ENCODE measurements at regions not wholly inside any gene's neighbourhood (a gene's known extent, or its start where the extent isn't known, plus 50 kb on each side); places are given as distances from the start of the nearest gene placed in this dataset.

GRCh38 chr2:184114439-184114838, 483.9 kb upstream of the ZNF804A start:
- no peaks in the 10 kb centered on the region for H3K36me3 ChIP-seq (ENCODE audit: control insufficient read depth in 2 of 2, extremely low read depth in 1 of 2, insufficient read depth in 2 of 2, low read length in 2 of 2)
- dilution Hi-C loops (cut with MboI; ENCODE audit: extremely low pct_ligation_motif_present, low sequenced_read_pairs), result no loop called here
- no peak overlapping the region for H3K4me3 ChIP-seq (ENCODE audit: control insufficient read depth in 2 of 3, extremely low read depth in 1 of 3, insufficient read depth in 2 of 3, low read depth in 1 of 3, low read length in 3 of 3)
- no peak overlapping the region for H3K27ac ChIP-seq (ENCODE audit: control insufficient read depth, insufficient read depth, low read length)
- H4K20me1 ChIP-seq (ENCODE audit: control insufficient read depth, extremely low read depth, insufficient read depth, low read length), result no peaks in the 10 kb centered on the region
- FAIRE-seq (no peak), DNase-seq (ENCODE audit: low read depth, low spot score) (no peak)
- no peaks in the 10 kb centered on the region for H3K4me1 ChIP-seq (ENCODE audit: control insufficient read depth, extremely low read depth, insufficient read depth, low read length)
- no peaks in the 10 kb centered on the region for H3K9me3 ChIP-seq (ENCODE audit: control insufficient read depth, low read depth, low read length)
- no peaks in the 10 kb centered on the region for H3K9me1 ChIP-seq (ENCODE audit: control insufficient read depth, extremely low read depth, insufficient read depth, low read length)
- no peak overlapping the region for H3K4me2 ChIP-seq (ENCODE audit: control insufficient read depth, extremely low read depth, insufficient read depth, low read depth, low read length)
- H3K9ac ChIP-seq (ENCODE audit: control insufficient read depth, extremely low read depth, insufficient read depth, low read length), result no peak overlapping the region
- no peaks in the 10 kb centered on the region for H3K27me3 ChIP-seq (ENCODE audit: control insufficient read depth, extremely low read depth, insufficient read depth, low read length)
- H3K79me2 ChIP-seq (ENCODE audit: control insufficient read depth, insufficient read depth, low read length), result no peaks in the 10 kb centered on the region
- no peak overlapping the region for H2AFZ ChIP-seq (ENCODE audit: control insufficient read depth, low read length)
- TF ChIP-seq CTCF (optimal IDR thresholded peaks at IDR 0.05 in 1 of 3, IDR thresholded peaks at IDR 0.05 in 1 of 3, conservative IDR thresholded peaks at IDR 0.05 in 1 of 3; ENCODE audit: extremely low read depth in 1 of 3, insufficient read depth in 2 of 3, low read length in 3 of 3) (no peak), EZH2 (IDR thresholded peaks at IDR 0.05; ENCODE audit: low read length) (no peak)

GRCh38 chr2:184119989-184120800, 478.1 kb upstream of the ZNF804A start:
- no peak overlapping the region for H3K27ac ChIP-seq (ENCODE audit: control insufficient read depth, insufficient read depth, low read length)
- dilution Hi-C loops (cut with MboI; ENCODE audit: extremely low pct_ligation_motif_present, low sequenced_read_pairs), result no loop called here
- H3K4me1 ChIP-seq (ENCODE audit: control insufficient read depth, extremely low read depth, insufficient read depth, low read length), result no peaks in the 10 kb centered on the region
- no peak overlapping the region for H3K4me3 ChIP-seq (ENCODE audit: control insufficient read depth in 2 of 3, extremely low read depth in 1 of 3, insufficient read depth in 2 of 3, low read depth in 1 of 3, low read length in 3 of 3)
- no peak overlapping the region for H2AFZ ChIP-seq (ENCODE audit: control insufficient read depth, low read length)
- no peaks in the 10 kb centered on the region for H3K79me2 ChIP-seq (ENCODE audit: control insufficient read depth, insufficient read depth, low read length)
- H3K27me3 ChIP-seq (ENCODE audit: control insufficient read depth, extremely low read depth, insufficient read depth, low read length), result no peaks in the 10 kb centered on the region
- FAIRE-seq (no peak), DNase-seq (ENCODE audit: low read depth, low spot score) (no peak)
- no peaks in the 10 kb centered on the region for H3K9me1 ChIP-seq (ENCODE audit: control insufficient read depth, extremely low read depth, insufficient read depth, low read length)
- H3K4me2 ChIP-seq (ENCODE audit: control insufficient read depth, extremely low read depth, insufficient read depth, low read depth, low read length), result no peak overlapping the region
- H4K20me1 ChIP-seq (ENCODE audit: control insufficient read depth, extremely low read depth, insufficient read depth, low read length), result no peaks in the 10 kb centered on the region
- no peaks in the 10 kb centered on the region for H3K9me3 ChIP-seq (ENCODE audit: control insufficient read depth, low read depth, low read length)
- TF ChIP-seq EZH2 (IDR thresholded peaks at IDR 0.05; ENCODE audit: low read length), result no peak
- TF ChIP-seq CTCF (optimal IDR thresholded peaks at IDR 0.05 in 1 of 3, IDR thresholded peaks at IDR 0.05 in 1 of 3, conservative IDR thresholded peaks at IDR 0.05 in 1 of 3; ENCODE audit: extremely low read depth in 1 of 3, insufficient read depth in 2 of 3, low read length in 3 of 3), result no peak
- no peaks in the 10 kb centered on the region for H3K36me3 ChIP-seq (ENCODE audit: control insufficient read depth in 2 of 2, extremely low read depth in 1 of 2, insufficient read depth in 2 of 2, low read length in 2 of 2)
- no peak overlapping the region for H3K9ac ChIP-seq (ENCODE audit: control insufficient read depth, extremely low read depth, insufficient read depth, low read length)

All from keratinocyte (primary cell).